HTERT RPE-1 (cell line): ENCODE measurements at regions not wholly inside any gene's neighbourhood (a gene's known extent, or its start where the extent isn't known, plus 50 kb on each side); places are given as distances from the start of the nearest gene placed in this dataset.
"Not testable (repeated sequence)": the region's sequence is repeated elsewhere in the genome, so short reads cannot be mapped to it uniquely, and the experiment has no call there.

ENCODE experiments used
- in situ Hi-C: fragments of 300-500 bp; cut with MboI; formaldehyde crosslinking; loops from 4 replicates; pipeline ENCODE4 v1.14.3; 2020; ENCODE audit warnings: low sequenced_read_pairs

DNA sequence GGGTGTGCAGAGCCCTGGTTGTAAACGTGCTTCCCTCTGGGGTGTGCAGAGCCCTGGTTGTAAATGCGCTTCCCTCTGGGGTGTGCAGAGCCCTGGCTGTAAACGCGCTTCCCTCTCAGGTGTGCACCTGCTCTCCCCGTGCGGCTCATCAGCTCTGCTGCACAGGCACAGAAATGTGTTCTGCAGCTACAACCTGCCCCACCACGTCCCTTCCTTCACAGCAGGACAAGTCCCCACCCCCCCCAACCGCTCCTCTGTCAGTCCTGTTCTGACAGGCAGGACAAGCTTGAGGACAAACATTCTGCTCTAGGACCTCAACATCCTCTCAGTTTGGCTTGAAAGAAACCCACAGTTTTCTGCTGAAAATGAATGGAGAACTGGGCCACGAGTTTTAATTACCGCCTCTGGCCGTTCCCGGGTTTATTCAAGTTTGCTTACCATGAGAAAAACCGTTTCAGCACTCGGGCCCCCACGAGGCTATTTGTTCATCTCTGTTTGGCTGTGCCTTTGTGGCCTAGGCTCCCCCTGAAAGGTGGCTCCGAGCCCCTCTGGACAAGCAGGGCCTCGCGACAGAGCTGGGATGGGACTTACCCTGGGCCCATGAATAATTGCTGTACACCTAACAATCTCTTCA lies 81.0 kb upstream of the ASB18 start:
- in situ Hi-C loops = loop anchor here (25.0 kb wide), 1 partner anchor 717 kb away; no protein-coding TSS in a partner anchor

DNA sequence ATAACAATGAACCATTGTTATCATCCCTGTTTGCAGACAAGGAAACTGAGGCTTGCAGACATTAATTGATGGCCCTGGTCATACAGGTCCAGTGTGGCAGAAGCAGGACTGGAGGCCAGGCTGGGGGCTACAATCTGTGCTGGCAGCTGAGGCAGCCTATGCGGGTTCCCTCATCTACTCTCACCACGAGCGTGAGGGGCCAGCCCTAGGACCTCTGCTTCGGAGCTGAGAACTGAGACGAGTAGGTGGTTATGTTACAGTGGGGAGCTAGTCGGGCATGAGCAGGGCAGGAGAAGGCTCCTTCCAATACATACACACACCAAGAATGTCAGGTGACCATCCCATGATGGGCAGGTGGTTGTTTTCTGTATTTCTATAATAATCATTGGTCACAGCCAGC lies 82.2 kb upstream of the ASB18 start:
- in situ Hi-C loops = loop anchor here (25.0 kb wide), 1 partner anchor 716 kb away; no protein-coding TSS in a partner anchor

DNA sequence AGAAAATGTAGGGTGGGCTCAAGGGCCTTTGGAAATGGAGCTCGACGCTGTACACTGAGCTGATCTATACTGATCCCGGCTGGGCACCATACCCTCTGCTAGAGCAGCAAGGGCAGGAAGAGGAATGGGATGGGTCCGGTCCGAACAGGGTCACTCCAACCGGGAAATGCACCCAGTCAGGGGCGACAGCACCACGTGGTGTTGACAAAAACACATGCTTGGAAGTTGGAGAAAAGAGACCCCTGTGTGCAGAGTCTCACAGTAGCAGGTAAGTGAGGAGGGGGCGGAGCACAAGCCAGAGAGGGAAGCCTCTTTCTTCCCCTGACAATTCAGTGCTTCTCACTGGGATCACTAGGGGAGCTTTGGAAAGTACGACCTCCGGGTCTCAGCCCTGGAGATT lies 84.1 kb upstream of the ASB18 start:
- in situ Hi-C loops = loop anchor here (25.0 kb wide), 1 partner anchor 714 kb away; no protein-coding TSS in a partner anchor

DNA sequence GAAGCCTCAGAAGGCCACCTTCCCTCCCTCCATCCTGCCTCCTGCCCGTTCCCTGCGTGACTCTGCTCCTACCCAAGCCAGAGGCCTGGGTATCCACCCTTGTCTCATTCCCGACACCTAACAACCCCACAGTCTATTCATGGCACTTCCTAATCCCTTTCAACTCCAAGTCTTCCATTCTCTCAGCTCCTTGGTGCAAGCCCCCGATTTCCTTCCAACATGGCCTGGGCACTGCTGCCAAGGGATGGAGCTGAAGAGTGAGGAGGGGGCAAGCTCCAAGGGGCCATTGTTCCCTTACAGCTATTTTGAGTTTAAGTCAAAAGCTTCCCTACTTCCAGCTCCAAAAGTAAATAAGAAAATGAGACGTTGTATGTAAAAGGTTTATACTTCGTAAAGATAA lies 84.8 kb upstream of the ASB18 start:
- in situ Hi-C loops = loop anchor here (25.0 kb wide), 1 partner anchor 713 kb away; no protein-coding TSS in a partner anchor

DNA sequence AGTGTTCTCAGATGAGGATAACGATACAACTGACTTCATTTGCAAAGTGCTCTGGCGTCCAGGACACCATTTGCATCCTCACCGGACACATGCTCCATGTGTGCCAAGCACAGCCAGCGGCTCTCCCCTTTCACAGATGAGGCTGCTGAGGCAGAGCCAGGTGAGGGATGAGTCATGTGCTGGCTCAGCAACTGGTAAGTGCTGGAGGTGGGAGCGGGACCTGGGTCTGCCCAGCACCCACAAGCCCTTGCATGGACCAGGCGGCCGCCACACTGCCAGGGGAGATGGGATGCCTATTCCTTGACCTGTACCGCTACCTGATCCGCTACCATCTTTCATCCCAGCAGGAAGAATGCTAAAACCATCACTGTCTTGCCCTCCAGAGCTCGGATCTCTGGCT lies 86.2 kb upstream of the ASB18 start:
- in situ Hi-C loops = no loop called here

DNA sequence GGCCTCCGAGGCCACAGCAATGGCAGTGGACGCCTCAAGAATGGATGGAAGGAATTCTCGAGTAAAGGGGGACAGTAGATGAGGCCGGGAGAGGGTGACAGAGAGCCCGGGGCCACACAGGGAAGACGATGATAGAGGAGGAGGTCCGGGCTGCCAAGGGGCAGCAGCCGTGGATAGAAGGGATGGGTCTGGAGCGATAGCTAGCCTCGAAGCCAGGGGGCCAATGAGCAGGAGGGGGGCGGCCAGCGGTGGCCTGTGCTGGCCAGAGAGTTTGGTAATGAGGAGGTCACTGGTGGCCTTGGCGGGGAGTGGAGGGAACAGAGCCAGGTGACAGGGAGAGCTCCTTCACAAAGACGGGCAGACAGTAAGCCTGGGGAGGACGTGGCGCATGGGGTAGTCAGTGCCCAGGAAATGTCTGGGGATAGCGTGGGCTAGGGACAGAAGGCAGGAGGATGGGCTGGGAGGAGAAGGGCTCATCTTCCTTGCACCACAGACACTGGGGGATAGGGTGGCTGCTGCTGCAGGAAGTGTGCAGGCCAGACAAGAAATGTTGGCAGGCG lies 87.8 kb upstream of the ASB18 start:
- in situ Hi-C loops = no loop called here

DNA sequence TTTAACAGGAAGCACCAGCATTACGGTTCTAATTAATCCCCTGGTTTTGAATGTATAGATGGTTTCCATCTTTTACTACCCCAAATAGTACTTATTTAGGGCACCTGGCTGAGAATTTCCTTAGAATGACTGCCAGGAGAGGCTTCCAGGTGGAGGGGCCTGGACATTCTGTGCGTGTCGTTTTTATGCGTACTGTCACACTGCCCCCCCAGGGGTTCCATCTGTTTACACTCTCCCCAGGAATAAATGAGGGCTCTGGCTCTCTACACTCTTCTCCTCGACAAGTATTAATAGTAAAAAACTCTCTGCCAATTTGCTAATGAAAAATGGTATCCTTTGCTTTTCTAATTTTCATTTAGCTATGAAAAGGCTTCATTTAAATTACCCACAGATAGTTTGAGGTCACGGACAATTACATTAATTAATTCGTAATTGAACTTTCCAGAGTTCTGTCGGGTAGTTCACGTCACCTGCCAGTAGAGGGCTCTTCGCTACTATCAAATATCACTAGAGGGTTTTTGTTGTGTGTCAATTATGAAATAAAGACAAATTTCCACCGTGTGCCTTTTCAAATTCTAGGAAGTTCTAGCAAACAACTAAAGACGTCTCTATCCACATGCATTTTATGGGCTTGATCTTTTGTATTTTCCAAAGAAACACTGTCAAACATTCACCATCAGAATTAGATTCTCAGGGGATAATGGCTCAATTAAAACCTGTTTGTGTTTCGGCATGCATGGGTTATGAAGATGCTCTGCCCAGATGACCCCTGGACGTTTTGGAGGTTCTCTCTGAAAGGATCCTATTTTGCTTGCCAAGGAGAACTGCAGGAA lies 88.8 kb upstream of the ASB18 start:
- in situ Hi-C loops = no loop called here

DNA sequence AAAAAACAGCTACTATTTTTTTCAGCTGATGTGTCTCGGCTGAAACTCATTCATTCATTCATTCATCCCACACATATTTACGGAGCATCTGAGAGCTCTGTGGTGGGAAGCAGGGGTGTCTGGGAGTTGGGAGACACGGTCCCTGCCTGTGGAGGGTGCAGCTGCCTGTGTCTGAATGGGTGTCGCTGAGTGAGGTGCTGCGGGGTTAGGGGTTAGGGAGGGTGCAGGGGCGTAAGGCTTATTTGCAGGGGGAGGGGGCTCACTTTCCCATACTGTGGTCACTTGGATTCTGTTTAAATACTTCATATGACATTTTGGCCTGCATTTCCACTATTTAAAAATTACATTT lies 89.4 kb upstream of the ASB18 start:
- in situ Hi-C loops = no loop called here

DNA sequence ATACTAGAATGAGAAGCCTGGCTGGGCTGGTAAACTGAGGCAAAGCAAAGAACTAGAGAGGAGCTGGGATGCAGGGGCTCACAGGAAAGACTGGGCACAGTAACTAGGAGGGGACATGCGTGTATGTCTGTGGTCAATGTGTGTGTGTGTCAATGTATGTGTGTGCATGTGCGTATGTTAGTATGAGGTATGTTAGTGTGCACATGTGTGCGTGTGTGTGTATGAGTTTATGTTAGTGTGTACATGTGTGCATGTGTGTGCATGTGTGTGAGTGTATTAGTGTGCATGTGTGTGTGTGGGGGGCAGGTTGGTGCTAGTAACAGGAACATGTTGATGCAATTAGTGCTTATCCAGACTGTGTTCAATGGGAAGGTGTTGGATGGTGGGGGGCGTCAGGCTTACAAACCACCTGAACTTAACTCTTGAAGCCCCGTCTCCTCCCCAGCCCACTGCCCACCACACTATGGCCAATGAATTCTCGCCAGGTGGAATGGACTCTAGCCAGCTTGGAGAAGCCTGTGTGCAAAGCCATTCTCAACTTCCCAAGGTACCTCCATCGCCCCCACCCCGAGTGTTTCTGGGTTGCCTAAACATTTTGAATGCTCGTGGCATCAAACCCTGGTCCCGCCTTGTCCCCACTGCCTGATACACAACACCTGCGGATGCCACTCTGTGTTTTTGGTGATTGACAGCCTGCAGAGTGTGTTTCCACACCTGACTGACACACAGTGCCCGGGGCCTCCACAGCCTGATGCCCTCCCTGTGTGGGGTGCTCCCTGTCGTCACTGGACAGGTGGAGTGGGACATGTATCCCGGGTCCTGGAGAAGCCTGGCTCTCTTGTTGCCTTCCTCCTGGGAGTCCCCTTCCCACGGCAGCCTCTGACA lies 90.1 kb upstream of the ASB18 start:
- in situ Hi-C loops = no loop called here

DNA sequence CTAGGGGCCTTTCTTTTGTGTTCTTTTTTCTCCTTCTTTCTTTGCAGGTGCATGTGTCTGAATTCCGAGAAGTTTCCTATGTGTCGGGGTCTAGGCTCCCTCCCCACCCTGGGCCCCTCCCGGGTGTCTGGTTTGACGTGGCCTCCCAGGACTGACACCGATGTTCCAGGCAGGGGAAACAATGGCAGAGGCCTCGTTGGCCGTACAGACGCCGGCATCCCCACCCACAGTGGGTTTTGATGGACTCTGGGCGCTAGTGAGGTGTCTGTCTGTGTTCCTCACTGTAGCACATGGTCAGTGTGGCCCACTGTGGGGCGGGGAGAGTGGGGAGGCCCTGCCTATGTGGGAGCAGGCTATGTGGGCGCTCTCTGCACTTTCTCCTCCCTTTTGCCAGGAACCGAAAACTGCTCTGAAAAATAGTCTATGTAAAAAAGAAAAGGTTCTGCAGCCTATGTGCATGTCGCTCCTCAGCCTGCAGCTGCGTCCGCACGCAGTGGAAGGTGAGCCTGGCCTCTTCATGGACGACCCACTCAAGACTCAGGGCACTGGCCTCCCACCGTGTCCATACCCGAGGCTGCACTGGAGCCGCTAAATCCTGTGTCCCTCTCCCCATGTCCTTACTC lies 90.9 kb upstream of the ASB18 start:
- in situ Hi-C loops = no loop called here

DNA sequence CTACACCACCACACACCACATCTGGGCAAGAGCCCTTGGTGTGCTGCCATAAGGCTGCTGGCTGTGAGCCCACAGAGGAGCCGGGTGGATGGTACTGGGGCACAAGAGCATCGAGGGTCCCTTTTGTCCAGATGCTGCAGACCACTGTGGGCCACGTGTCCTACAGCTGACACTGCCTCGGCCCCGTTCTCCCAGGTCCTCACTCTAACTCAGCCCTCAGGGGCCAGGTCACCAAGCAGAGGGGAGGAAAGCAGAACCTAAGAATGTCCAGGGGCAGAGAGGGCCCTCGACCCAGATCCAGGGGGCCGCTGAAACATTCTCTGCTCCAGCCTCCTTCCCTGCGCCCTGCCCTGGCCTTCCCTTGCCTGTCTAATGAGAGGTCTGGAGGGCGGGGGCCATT lies 91.7 kb upstream of the ASB18 start:
- in situ Hi-C loops = no loop called here

DNA sequence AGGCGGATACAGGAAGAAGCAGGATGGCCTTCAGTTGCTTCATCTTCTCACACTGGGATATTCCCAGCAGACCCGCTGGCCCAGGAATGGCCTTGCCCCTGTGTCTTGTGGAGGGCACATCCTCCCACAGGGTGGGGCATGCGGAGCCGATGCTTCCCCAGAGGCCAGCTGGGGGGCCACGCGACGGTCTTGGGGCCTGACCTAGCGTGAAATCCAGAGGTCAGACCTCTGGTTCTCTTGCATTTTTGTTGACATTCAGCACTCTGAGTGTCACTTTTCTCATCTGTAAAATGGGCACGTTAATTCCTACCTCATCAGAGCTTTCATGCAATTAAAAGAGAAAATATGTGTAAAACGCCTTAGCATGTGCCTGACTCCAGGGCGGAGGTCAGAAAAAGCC lies 92.1 kb upstream of the ASB18 start:
- in situ Hi-C loops = not testable (repeated sequence)

DNA sequence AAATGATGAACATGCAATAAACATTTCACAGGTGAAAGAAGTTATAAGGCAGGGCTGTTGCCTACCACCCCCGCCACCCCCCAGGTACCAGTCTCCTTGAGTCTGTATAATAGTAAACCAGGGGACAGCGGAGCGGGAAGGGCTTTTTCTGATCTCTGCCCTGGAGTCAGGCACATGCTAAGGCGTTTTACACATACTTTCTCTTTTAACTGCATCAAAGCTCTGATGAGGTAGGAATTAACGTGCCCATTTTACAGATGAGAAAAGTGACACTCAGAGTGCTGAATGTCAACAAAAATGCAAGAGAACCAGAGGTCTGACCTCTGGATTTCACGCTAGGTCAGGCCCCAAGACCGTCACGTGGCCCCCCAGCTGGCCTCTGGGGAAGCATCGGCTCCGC lies 94.3 kb upstream of the ASB18 start:
- in situ Hi-C loops = not testable (repeated sequence)

DNA sequence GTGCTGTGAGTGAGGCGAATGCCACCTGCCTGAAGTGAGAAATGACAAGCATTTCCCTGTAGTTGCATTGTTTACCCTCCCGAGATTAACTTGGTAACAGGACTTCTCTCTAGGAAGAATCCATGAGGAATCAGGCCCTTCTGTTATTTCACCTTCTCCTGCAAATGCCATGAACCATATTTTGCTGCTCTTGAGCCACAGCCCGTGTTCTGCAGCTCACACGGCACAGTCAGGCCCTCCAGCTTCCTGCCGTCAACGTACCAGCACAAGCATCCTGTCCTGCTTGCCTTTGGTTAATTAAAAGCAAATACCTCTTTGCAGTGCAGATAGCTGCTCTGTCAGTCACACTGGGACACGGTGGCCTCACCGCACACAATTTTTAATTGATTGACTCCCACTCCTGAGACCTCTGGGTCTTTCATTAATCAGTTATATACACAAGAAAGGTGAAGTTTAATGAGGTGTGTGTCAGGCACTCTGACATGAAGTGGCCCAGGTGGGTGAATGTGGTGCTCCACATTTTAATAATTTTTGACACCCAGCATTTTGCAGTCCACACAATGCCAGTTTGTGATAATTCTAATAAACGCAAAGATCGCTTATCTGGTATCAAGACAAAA lies 95.3 kb upstream of the ASB18 start:
- in situ Hi-C loops = no loop called here

DNA sequence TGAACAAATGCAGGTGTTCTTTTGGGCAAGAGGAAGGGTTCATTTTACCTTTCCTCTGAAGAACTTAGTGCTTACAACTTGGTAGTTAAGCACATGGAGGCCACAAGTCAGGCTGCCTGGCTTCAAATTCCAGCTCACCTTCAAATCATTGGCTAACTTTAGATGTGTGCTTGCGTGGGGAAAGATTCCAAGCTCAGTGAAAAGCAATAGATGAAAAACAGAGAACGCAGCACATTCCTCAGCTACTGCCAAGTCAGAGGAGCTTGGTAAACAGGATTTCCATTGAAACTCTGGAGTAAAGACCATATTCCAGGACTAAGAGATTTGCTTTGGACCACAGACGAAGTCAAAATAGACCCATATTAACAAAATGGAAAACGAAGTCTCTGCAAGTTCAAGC lies 96.3 kb upstream of the ASB18 start:
- in situ Hi-C loops = no loop called here

DNA sequence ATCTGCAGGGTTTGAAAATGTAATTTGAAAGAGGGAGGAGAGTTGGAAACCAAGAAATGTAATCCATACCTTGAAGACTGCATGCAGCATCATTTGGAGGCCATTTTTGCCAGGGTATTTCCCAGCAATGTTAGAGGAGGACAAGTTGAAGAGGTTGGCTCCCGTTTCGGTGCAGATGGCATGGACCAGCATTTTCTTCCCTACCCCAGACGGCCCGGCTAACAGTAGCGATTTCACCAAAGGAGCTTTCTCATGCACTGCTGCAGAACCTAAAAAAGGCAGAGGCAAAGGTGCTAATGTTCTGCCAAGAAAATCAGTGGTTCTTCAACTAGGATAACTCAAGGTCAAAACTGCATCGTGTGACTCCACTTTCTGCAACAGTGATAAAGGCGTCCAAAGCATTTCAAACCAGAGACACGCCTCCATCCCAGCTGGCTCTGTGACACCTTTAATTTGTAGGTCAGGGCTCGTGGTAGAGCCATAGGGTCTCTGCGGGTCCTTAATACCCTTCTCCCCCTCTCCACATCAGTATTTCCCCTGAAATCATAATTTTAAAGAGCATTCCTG lies 99.6 kb upstream of the ASB18 start:
- in situ Hi-C loops = no loop called here

DNA sequence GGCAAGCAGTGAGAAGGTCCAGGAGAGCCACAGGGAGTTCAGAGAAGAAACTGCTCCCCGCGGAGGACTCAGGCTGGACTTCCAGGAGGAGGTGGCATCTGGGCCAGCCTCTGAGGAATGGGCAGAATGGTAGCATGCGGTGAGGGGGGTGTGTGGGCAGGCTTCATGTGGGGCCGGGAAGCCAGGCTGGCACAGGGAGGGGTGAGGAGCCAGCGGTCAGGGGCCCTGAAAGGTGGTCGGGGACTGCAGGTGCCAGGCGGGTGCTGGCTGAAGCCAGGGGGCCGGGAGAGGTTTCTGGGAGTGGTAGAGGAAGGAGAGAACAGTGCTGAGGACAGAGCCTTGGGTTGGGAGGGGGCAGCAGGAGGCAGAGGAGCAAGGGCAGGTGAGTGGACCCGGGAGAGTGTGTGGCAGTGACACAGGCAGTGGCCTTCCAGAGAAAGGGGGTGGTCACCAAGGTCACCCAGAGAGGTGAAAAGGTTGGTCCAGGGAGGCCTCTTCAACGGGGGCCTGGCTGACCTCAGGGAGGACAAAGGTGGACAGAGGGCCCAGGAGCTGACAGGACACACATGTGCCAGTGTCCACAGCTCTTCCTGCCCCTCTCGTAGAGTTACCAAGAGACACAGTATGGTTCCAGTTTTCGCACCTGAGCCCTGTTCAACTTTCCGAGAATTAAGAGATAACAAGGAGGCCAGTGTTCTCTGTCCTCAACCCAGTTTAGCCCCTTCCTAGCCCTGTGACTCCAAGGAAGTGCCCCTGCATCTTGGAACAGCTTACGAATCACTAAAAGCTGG lies 101.2 kb upstream of the ASB18 start:
- in situ Hi-C loops = no loop called here

DNA sequence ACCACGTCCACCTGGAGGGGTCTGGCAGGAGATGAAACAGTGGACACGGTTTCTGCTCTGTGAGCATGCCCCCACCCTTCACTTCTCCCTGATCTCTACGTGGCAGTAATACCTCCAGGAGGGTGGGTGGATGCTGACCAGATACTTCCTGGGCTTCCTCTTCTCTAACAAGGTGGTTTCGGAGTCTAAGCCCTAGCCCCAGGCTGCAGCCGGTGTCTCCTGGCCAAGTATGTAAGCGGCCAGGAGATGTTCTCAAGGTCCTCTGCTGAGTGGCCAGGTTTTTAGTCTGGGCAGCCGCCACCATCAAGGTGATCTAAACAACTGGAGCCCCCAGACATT lies 101.8 kb upstream of the ASB18 start:
- in situ Hi-C loops = no loop called here

DNA sequence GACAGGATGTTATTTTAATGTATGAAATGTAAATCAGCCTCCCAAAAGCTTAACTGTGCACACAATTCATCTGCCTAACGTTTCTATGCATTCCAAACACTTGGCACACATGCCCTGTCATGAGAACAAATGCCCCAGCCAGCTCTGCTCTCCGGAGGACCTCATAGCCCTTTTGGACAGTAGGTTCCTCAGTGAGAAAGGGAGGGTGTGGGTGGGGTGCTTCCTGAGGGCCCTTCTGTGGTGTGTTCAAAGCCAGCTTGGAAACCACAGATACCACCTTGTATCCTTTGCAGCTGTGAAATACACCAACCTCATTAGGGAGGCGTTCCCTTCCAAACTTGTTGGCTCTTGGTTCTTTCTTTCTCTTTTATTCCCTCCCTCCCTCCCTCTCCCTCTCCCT lies 102.2 kb upstream of the ASB18 start:
- in situ Hi-C loops = no loop called here
